Psoas muscle (tissue), 7 donors: ENCODE measurements at regions not wholly inside any gene's neighbourhood (a gene's known extent, or its start where the extent isn't known, plus 50 kb on each side); places are given as distances from the start of the nearest gene placed in this dataset.
"Not testable (repeated sequence)": the region's sequence is repeated elsewhere in the genome, so short reads cannot be mapped to it uniquely, and the experiment has no call there.

ENCODE experiments used
- ATAC-seq, 4 donors: fragments of 200-7000 bp; cut with Tn5 transposase; one replicate each; pipeline ENCODE4 v1.9.1; 2020; ENCODE audit warnings: moderate library complexity in 3 of 4, mild to moderate bottlenecking in 2 of 4
- DNase-seq, 2 donors: peaks; one replicate each; pipeline ENCODE4 v3.0.0-alpha.2; 2020
- H3K27ac ChIP-seq: fragments of 200-600 bp; one replicate; pipeline ENCODE4 v1.8.0; 2022
- H3K27me3 ChIP-seq, 3 donors: fragments of 200-600 bp in 1 of 3; one replicate each; pipeline versions ENCODE4 v1.6.1 to v1.8.0; 2013 to 2022; ENCODE audit warnings: low read length in 2 of 3, mild to moderate bottlenecking in 2 of 3, moderate library complexity in 1 of 3; ENCODE audit not compliant: insufficient read depth in 3 of 3
- H3K36me3 ChIP-seq, 2 donors: fragments of 200-600 bp in 1 of 2; one replicate each; pipeline versions ENCODE4 v1.6.1 to v1.8.0; 2013 to 2022; ENCODE audit warnings: low read depth in 1 of 2, mild to moderate bottlenecking in 1 of 2, moderate library complexity in 1 of 2; ENCODE audit not compliant: insufficient read depth in 1 of 2
- H3K4me1 ChIP-seq: fragments of 200-600 bp; one replicate; pipeline ENCODE4 v1.8.0; 2022
- H3K4me3 ChIP-seq: fragments of 200-600 bp; one replicate; pipeline ENCODE4 v1.8.0; 2022; ENCODE audit warnings: mild to moderate bottlenecking
- H3K9me3 ChIP-seq: fragments of 200-600 bp; one replicate; pipeline ENCODE4 v1.8.0; 2022
- WGBS, 3 donors: extraction: QIAGEN DNeasy Blood & Tissue Kit; methylation state at CpG; one replicate each; pipeline versions ENCODE4 v1.1.6 to v1.1.7; 2013; 5-methylcytosine and 5-hydroxymethylcytosine counted together
- intact Hi-C, 2 donors: fragments of 100-400 bp; cut with DNase I; formaldehyde crosslinking; loops; one replicate each; pipeline versions ENCODE4 v1.11.0 to v1.14.2; 2022
- TF ChIP-seq, protein P1 (sequence below): fragments of 200-600 bp; IDR thresholded peaks from one replicate; pipeline ENCODE4 v1.8.0; 2022; ENCODE audit warnings: antibody characterized with exemption
- donor health status: healthy with polysubstance abuse.
- donor health status: DM: no; HTN: no; CAD: no; lungs with moderate emphysema.
- donor health status: Bipolar disorder and iron deficiency.
- donor health status: healthy.
- donor health status: DM: yes; HTN: yes; CAD: no.
- donor health status: DM: no; HTN: no; CAD: no.
- donor health status: DM: yes; HTN: yes; CAD: no.

DNA sequence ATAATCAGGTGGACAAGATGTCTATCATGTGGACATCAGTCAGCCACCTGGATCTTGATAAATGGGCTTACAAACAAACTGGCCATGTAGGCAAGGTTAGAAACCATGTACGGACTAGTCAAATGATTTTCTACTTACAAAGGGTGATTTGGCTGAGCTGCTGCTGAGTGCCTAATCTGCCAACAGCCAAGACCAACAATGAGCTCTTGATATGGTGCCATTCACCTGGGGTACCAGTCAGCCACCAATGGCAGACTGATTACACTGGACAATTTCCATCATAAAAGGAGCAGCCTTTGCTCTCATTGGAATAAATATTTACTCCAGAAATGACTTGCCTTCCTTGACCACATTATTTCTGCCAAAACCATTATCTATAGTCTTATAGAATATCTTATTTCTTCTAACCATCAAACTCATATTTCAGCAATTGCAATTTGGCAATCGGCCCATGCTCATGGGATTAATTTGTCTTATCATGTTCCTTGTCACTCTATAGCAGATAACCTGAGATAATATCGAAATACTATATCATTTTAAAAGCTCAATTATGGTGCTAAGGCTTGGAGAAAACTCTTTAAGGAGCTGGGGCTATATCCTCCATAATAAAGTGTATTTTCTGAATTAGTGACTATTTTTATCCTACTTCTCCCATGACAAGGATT, 135.1 kb downstream of the SLC25A46 start:
- Histone ChIP-seq H3K4me3 (no peak overlapping the region), H3K4me1 (no peaks in the 10 kb centered on the region), H3K36me3 (no peaks in the 10 kb centered on the region), H3K27me3 (no peaks in the 10 kb centered on the region), H3K9me3 (no peaks in the 10 kb centered on the region), H3K27ac (no peak overlapping the region)
- intact Hi-C loops = no loop called here
- DNase-seq = no peak
- ATAC-seq = no peak
- TF ChIP-seq, protein P1, sequence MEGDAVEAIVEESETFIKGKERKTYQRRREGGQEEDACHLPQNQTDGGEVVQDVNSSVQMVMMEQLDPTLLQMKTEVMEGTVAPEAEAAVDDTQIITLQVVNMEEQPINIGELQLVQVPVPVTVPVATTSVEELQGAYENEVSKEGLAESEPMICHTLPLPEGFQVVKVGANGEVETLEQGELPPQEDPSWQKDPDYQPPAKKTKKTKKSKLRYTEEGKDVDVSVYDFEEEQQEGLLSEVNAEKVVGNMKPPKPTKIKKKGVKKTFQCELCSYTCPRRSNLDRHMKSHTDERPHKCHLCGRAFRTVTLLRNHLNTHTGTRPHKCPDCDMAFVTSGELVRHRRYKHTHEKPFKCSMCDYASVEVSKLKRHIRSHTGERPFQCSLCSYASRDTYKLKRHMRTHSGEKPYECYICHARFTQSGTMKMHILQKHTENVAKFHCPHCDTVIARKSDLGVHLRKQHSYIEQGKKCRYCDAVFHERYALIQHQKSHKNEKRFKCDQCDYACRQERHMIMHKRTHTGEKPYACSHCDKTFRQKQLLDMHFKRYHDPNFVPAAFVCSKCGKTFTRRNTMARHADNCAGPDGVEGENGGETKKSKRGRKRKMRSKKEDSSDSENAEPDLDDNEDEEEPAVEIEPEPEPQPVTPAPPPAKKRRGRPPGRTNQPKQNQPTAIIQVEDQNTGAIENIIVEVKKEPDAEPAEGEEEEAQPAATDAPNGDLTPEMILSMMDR = no peak
- 34 to 48% (median 47%) methylated on average over 3 of the region's 3 CpGs for WGBS, 3 donors

DNA sequence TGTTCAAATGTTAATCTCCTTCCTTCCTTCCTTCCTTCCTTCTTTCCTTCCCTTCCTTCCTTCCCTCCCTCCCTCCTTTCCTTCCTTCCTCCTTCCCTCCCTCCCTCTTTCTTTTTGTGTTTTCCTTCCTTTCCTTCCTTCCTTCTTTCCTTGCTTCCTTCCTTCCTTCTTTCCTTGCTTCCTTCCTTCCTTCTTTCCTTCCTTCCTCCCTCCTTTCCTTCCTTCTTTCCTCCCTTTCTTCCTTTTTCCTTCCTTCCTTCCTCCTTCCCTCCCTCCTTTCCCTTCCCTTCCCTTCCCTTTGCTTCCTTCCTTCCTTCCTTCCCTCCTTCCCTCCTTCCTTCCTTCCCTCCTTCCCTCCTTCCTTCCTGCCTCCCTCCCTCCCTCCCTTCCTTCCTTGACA, 136.3 kb downstream of the SLC25A46 start:
- DNase-seq, H3K9me3 ChIP-seq, H3K4me1 ChIP-seq, intact Hi-C loops, H3K27me3 ChIP-seq, H3K36me3 ChIP-seq, H3K4me3 ChIP-seq, H3K27ac ChIP-seq, ATAC-seq: not testable (repeated sequence)

DNA sequence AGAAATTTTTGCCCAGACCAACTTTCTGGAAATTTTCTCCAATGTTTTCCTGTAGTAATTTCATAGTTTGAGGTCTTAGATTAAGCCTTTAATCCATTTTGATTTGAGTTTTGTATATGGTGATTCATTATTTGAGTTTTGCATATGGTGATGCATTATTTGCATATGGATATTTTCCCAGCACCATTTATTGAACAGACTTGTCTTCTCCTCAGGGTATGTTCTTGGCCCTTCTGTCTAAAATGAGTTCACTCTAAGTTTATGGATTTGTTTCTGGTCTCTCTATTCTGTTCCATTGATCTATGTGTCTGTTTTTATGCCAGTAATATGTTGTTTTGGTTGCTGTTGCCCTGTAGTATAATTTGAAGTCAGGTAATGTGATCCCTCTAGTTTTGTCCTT, 139.3 kb downstream of the SLC25A46 start:
- Histone ChIP-seq H3K27me3 (no peaks in the 10 kb centered on the region), H3K27ac (no peak overlapping the region), H3K9me3 (no peaks in the 10 kb centered on the region), H3K36me3 (no peaks in the 10 kb centered on the region), H3K4me1 (no peaks in the 10 kb centered on the region), H3K4me3 (no peak overlapping the region)
- TF ChIP-seq, protein P1 = no peak
- no peak for DNase-seq
- ATAC-seq = no peak
- intact Hi-C loops = no loop called here

DNA sequence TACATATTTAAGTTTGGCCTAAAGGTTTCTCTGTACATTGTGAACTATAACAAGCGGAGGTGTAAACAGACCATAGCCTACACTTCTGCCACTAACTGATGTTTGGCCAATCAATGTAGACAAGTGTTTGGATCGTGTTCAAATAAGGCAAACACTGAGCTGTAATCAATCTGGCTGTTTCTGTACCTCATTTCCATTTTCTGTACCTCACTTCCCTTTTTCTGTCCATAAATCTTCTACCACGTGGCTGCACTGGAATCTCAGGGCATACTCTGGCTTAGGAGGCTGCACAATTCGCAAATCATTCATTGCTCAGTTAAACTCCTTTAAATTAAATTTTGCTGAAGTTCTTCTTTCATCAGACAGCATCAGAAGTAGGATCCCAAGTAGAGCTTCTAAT, 140.9 kb downstream of the SLC25A46 start:
- H3K27me3 ChIP-seq = no peaks in the 10 kb centered on the region
- no peak for ATAC-seq
- WGBS, 3 donors = 57 to 61% (median 60%) methylated on average over 4 of the region's 4 CpGs

DNA sequence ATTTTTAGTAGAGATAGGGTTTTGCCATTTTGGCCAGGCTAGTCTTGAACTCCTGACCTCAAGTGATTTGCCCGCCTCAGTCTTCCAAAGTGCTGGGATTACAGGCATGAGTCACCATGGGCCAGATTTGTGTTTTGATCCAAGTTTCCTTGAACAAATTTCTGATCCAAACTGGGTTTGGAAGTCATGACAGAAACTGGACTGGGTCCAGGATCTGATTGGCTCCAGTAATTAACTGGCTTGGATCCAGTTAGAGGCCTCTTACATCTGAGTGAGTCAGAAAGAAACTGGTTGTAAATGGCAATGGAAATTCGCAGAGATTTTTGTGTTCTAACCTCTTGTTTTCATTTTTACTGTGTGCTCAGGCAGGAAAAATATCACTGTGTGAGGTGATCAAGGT, 141.6 kb downstream of the SLC25A46 start:
- DNase-seq = no peak
- Histone ChIP-seq H3K4me3 (no peak overlapping the region), H3K36me3 (no peaks in the 10 kb centered on the region), H3K27ac (no peak overlapping the region), H3K9me3 (no peaks in the 10 kb centered on the region), H3K4me1 (no peaks in the 10 kb centered on the region), H3K27me3 (no peaks in the 10 kb centered on the region)
- 14 to 39% (median 23%) methylated on average over 2 of the region's 2 CpGs for WGBS, 3 donors
- TF ChIP-seq, protein P1 = no peak
- no peak for ATAC-seq
- intact Hi-C loops = no loop called here

More for the DNA sequence above, 140.9 kb downstream of the SLC25A46 start:
- Histone ChIP-seq H3K9me3 (no peaks in the 10 kb centered on the region), H3K36me3 (no peaks in the 10 kb centered on the region), H3K27ac (no peak overlapping the region), H3K4me1 (no peaks in the 10 kb centered on the region), H3K4me3 (no peak overlapping the region)
- TF ChIP-seq, protein P1 = no peak
- no peak for DNase-seq
- intact Hi-C loops = no loop called here
